G401.6 (cell line): ENCODE measurements at regions not wholly inside any gene's neighbourhood (a gene's known extent, or its start where the extent isn't known, plus 50 kb on each side); places are given as distances from the start of the nearest gene placed in this dataset.

Experiments used
- FAIRE-seq: peaks from 2 replicates; lab custom pipeline; 2012; peaks lifted over from hg19 to GRCh38; lab: Jason Lieb, UNC

DNA sequence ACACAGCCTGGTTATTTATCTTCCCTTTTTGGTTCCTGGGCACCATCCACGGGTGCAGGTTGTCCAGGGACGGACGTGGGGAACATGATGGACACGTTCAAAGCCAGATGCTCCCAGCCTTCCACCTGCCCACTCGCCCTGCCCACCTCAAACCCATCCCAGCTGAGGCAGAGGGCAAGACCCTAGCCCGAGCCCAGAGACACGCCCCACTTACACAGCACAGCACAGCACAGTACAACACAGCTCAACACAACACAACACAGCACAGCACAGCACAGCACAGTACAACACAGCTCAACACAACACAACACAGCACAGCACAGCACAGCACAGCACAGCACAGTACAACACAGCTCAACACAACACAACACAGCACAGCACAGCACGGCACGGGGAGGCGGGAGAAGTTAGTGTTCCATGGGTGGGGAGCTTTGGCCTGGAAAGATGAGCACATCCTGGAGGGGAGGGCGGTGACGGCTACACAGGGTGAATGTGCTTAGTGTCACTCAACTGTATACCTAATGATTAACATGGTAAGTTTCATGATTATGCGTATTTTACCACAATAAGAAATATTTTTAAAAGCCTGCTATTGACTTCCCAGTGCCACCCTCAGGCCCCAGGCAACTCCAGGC lies 1507.5 kb downstream of the BRD1 start:
- no peak for FAIRE-seq

DNA sequence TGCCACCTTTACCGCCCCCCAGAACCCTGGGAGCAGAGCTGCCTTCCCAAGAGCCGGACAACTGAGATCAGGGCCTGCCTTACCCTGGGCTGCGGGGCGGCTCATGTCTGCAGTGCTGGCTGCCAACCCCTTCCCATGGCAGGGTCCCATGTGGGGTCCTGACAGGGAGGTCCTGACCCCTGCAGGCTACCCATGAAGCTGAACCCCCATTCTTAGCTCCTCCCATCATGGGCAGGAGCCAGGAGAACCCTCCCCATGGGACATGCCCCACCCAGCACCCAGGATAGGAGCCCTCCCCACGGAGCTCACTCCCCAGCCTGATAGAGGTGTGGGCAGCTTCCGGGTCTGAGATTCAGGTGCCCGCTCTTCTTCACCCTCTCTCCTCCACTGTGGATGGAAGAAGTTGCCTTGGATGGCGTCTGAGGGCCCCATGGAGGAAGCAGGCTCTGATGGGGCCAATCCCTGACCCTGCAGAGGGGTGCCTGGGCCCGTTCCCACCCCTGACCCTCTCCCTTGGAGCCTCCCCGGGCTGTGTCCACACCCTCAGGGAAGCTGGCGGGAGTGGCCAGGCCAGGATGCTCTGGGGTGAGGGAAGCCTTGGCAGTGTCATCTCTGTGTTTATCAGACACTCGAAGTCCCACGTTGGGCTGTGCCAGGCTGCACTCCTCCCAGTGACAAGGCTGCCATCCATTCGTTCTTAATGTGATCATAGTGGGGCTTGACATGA lies 1508.2 kb downstream of the BRD1 start:
- FAIRE-seq, result no peak

DNA sequence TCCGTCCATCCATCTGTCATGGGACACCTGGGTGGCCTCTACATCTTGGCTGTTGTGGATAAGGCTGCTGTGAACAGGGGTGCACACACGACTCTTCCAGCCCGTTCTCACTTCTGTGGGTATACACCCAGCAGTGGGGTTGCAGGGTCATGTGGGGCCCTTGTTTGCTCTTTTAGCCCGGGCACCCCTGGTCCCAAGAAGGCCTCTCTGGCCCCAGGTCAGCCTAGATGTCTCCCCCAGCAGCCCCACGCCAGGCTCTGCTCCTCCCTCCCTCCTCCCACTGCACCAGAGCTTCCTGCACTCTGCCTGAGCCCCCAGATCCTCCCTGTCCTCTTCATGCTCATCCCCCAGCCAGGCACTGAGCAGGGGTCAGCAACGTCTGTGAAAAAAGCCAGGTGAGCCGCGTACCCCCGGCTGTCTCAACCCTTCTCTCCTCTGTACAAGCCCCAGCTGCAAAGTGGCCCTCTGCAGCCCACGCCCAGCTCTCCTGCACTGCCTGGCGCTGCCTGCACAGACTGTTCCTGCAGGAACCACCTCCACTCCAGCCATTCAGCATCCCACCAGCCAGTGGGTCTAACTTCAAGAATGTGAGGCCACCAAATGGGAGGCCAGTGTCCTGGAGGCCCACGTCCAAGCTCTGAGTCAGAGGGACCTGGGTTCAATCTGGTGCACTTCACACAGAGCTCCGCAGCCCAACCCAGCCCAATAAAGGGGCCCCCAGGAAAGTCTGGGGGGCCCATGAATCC lies 1508.9 kb downstream of the BRD1 start:
- no peak for FAIRE-seq

DNA sequence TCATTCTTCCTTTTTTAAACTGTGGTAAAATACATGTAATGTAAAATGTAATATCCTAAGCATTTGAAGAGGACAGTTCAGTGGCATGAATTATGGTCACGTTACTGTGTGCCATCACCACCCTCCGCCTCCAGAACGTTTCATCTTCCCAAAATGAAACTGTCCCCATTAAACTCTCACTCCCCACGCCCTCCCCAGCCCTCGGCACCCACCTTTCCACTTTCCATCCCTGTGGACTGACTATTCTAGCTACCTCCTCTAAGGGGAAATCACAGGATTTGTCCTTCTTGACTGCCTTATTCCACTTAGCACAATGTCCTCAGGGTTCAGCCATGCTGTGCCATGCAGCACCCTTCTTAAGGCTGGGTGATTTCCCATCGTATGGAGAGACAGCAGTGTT lies 1509.5 kb downstream of the BRD1 start:
- FAIRE-seq, result no peak

DNA sequence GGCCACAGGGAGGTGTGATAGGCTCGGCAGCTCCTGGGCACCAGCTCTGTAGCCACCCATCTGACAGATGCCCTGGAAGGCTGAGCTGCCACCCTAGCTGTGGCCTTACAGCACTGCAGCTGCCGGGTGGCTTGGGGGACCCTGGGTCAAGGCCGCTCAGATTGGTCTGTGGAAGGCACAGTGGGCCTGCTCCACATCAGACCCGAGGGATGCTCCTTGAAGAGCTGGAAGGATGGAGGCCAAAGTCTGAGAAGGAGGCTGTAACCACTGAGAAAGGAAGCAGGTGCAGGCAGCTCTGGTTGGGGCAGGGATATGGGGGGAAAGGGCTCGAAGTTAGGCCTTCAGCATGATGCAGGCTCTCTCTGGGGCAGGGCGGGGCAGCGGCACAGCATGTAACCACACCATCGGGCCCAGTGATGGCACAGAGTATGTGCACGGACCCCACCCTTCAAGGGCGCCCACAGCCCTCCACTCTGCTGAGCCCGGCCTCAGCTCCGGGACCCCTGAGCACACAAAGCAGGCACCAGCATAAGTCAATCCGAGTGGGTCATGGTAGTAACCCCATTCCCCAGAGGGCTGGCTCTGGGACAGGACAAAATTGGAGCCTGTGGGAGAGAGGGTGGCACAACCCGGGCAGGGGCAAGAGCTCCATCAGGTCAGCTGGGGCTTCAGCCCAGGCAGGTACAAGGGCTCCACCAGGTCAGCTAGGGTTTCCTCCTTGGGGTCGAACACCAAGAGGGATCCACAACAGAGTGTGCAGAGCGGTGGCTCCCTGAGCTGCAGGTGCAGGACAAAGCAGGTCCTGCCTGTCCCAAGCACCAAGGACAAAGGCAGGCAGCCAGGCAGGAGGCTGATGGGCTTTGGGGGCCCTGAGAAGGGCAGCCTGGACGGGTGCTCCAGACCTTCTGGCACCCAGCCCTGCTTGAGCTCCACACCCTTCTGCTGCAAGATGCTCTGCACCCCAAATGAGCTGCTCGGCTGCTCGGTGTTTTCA lies 1511.1 kb downstream of the BRD1 start:
- no peak for FAIRE-seq

DNA sequence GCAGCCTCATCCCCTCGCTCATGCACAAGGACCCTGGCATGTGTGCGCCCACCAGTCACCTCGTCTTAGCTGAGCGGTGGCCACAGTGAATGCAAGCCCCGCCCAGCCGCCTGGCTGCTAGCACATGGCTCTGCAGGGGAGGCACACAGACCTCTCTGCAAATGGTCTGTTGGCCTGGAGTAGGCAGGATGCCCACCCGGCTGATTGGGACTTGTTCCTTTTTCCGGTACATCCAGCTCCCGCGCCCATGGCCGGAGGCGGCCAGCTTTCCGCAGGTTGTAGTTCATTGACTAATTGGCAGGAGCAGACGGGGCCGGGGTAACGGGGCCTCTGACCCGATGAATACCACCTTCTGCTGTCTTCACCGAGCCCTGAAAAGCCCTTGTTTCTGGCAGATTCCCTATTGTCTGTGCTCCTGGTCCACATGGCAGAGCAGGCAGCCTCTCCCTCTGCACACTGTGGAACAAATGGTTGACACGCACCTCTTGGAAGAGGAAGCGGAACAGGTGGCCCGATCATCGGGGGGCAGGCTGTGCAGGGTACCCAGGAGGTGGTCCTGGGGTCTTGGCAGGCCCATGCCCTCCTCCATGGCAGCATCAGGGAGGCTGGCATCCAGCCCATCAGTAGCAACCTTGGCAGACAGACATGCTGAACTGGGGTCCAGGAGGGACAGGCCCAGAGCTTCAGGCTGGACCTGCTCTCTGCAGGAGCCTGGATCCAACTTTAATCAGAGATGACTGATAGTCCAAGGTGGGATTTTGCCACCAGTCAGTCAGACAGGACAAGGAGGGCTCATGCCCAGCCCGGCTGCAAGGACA lies 1512.0 kb downstream of the BRD1 start:
- no peak for FAIRE-seq

DNA sequence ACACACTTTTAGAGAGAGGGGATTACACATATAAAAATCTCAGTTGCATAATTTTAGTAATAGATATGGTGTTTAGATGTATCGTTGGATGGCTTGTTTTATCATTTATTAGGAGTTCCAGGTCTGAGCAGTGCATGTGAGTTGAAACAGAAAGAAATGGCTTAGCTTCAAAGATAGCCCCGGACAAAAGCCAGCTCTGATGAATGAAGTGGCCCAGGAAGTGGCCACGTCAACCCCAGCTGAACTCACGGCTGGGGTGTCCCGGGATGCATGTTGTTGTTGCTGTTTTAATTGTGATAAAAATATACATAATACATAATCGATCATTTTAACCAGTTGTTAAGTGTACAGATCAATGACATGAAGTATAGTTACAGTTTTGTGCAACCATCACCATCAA lies 1513.6 kb downstream of the BRD1 start:
- FAIRE-seq, result no peak

DNA sequence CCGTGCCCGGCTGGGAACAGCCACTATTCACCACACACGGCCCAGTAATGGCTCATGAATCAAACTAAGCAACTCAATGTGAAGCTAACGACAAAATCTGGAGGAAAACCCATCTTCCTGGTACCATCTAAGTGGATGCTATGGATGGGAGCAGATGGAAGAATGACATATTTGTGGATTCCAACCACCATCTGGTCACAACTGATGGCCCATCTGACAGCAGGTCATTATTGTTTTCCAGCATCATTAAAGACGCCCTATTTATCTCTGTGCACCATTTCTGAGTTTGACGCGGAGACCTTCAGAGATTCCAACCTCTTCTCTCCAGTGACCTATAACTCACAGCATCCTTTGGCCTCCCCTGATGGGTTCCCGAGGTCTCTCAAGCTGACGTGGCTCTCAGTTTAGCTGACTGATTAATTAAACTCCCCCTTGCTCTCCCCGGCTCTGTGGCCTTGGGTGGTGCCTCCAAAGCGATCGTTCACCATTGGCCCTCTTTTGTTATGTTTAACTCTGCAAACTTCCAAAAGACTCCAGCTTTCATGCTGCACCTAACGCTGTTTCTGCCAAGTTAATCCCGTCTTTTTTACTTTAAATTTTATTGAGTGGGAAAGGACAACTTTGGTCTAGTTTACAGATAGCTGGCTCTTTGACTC lies 1514.4 kb downstream of the BRD1 start:
- FAIRE-seq, result no peak

DNA sequence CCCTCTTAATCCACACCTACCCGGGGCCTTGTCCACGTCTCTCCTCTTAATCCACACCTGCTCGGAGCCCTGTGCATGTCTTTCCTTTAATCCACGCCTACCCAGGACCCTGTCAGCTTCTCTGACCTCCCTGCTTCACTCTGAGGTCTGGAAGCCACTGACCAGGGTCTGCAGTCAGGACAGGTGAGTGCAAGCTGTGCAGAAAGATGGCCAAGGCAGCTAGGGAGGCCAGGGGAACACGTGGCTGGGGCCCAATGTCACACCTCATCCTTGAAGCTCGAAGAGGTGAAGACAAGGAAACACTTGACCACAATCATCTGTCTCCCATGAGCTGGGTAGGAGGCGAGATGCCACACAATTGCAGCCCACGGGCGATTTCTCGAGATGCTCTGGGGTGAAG lies 1516.9 kb downstream of the BRD1 start:
- no peak for FAIRE-seq

DNA sequence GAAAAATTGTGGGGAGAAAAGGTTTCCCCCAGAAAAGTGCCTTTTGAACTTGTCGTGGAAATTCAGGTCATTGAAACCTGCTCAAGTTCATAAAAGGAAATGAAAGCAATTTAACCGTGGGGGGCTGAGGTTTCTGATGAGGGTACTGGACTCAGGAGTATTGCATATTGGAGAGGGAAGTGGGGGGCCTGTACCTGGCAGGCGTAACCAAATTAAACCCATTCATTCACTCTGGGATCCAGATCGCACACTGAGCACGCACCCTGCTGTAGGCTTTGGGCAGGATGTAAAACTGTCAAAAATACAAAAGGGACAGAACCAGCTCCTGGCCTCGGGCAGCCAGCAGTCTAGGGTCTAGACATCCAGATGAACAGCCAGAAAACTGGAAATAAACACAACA lies 1517.4 kb downstream of the BRD1 start:
- no peak for FAIRE-seq

DNA sequence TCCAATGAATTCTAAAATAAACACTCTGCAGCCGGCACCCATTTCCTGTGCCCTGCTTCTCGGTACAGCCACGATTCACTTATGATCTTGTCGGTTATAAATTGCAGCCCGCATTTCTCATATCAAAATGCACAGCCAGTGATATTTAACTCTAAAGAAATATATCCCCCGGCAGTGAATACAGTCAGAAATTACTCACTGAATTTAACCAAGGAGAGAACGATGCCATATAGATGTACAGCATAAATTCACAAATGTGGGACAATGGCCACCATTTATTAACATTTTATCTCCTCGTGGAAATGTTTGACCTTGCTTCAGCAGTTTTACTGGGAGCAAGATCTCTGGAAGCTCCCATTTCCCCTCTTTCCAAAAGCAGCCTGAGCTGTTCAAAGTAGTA lies 1517.8 kb downstream of the BRD1 start:
- FAIRE-seq, result no peak

DNA sequence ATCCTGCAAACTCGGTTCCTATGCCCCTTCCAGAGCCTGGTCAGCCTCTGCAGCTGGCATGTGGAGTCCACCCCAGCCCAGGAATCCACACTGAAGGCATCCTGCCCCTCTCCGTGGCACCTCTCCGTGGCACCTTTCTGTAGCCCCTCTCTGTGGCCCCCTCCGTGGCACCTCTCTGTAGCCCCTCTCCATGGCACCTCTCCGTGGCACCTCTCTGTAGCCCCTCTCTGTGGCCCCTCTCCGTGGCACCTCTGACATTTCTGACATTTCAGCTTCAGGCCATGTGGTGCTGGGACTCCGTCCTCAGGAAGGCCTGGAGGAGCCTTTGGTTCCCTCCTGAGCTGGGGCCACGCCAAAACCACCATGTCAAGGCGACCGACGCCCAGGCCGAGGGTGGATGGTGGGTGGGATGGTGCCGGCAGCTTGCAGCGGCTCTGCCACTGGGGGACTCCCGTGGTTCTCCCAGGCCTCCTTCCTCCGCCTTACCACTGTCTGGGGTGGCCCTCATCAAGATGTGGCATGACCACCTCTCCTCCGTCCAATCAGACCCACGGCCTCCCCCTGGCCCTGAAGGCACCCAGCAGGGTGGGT lies 1518.5 kb downstream of the BRD1 start:
- FAIRE-seq, result no peak

DNA sequence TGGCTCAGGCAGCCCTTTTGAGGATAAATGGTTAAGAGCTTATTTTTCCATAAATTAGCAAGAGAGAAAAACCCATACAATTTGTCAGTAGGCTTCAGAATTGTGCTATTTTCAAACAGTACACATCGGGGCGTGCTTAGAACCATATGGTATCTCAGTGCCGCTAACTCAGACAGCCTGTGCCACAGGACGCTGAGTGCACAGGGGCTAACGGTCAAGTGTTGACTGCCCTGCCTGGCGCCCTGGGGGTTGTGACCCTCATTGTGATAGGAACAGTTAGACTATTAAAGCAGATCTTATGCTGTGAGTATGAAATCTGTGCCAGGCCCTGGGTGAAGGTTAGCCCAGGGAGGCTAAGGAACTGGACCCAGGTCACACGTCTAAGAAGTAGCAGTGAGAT lies 1519.7 kb downstream of the BRD1 start:
- FAIRE-seq, result no peak

DNA sequence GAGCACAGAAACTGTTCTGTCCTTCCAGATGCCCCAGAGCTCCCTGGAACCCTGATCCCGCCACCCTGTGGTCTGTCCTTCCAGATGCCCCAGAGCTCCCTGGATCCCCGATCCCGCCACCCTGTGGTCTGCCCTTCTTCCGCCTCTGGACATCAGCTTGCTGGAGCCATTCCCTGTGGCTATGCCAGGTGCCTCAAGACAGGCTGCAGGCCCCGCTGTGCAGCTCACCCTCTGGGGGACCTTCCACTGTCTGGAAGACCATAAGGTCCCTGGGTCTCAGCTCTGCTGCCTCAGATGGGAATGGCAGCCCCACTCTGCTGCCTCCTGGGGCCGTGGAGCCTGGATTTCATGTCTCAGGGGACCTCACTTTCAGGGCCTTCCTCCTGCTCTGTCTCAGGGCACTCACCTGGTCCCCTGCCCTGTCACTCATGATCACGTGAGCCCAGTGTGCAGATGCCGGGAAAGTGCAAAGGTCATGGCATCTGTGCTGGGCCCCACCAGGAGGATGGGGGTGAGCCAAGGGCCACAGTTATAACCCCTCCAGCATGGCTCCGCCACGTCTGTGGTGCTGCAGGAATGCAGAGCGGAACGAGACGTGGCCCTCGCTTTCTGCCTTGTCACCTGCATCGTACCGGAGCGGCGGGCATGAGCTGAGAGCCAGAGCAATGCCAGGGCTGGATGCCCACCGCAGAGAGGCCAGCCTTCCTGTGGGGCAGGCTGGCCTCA lies 1520.7 kb downstream of the BRD1 start:
- no peak for FAIRE-seq

DNA sequence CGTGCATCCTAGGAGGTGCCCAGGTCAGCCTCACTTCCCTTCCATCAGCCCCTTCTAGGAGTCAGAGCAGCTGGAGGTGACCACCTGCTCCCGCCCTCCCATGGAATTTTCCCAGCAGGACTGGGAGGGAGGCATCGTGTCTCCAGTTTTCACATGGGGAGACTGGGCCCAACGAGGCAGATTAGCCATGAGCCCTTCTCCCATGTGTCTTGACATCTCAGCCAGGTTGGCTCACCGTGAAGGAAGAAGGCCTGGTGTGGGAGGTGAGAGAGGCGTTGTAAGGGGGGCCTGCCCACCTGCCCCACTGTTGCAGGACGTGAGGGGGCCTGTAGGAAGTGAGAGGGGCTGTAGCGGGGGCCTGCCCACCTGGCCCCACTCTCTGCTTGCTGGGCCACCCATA lies 1521.4 kb downstream of the BRD1 start:
- FAIRE-seq, result no peak

DNA sequence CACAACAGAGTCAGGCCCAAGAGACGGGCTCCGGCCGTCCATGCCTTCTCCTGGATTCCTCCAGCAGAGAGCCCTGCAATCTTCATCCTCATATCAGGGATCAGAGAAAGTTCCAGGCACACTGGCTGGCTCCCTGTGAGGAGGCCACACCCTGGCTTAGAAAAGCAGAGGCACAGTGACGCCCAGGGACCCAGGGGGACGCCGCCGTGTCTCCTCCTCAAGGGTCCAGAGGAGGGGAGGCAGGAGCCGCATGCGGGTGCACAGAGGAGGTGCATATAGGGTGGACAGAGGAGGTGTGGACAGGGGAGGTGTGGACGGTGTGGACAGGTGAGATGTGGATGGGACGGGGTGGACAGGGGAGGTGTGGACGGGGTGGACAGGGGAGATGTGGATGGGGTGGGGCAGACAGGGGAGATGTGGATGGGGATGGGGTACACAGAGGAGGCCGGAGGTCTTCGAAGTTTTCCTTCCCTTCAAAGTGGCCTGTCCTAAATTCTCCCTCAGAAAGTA lies 1521.9 kb downstream of the BRD1 start:
- no peak for FAIRE-seq

DNA sequence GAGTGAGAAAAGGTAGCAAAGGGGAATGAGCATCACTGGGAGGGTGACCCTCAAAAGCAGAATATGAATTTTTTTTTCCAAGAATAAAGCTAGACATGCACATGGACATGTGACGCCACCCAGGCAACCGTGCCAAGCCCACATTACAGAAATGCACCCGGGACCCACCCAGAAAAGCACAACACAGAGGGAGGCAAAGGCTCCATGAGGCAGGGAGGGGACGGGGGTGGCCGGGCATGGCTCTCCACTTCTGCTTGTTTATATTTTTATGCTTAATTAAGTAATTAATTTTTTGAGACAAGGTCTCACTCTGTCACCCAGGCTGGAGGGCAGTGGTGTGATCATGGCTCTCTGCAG lies 1524.3 kb downstream of the BRD1 start:
- FAIRE-seq, result no peak

DNA sequence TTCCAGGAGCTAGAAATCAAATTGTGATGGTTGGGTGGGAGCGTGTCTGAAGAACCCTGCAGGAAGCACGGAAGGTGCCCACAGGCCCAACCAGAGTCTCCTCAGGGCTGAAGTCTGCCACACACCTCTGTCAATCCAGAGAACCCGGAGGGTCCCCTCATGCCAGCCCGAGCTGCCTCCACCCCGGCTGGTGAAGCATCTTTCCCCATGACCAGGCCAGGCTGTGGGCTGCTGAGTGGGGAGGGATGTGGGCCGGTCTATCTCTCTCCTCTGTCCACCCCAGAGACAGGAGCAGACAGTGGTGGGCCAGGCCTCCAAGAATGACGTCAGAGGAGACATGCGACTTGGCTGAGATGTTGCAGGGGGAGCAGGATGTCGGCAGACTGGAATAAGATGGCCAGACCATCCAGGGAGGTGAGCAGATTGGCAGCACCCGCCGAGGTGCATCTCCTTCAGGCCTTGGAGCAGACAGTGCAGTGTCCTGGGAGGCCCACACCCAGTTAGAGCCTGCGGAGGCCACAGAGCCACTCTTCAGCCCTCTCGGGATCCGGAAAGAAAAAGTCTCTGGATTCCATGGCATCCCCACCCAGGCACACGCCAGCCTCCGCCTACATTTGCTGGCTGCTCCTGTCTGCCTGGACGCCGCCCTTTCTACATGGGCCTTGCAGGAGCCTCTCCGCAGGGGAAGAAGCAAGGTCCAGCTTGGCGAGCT lies 1524.9 kb downstream of the BRD1 start:
- no peak for FAIRE-seq

DNA sequence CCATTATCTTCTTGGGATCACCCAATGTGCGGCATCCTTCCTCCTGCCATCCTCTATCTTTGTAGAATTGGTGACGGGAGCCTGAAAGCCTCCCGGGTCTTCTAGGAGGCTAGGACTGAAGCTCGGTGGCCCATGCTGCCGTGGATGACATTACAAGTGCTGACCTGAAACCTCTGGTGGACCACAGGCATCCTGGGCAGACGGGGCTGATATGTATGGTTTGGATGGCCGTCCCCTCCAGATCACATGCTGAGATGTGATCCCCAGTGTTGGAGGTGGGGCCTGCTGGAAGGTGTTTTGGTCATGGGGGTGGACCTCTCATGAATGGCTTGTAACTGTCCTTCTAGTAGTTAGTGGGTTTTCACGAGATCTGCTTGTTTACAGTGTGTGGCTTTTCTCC lies 1525.8 kb downstream of the BRD1 start:
- FAIRE-seq, result no peak
